ENCODE measurements at regions not wholly inside any gene's neighbourhood (a gene's known extent, or its start where the extent isn't known, plus 50 kb on each side); places are given as distances from the start of the nearest gene placed in this dataset.

DNA sequence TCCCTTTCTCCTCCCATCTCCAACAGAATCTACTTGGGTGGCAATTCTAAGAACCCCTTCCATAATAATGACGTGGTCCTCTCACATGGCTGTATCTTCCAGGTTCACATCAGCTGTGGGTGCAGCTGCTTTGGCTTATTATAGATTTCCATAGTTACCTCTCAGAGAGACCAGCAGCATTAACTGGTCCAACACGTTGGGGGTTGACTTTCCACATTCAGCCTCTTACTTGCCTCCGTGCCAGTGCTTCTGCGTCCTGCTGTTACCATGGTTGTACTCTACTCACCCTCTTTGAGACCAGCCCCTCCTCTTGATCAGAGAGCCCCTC is 570.7 kb downstream of the PLCL1 start:
- Mint-ChIP-seq H3K27ac (no peak overlapping the region), H3K36me3 (no peaks in the 10 kb centered on the region), H3K4me1 (peaks cover 7 to 10% (median 9%) of the 10 kb centered on the region in 4 donors), H3K4me3 (no peak overlapping the region), H3K27me3 (peaks cover 16 to 25% of the 10 kb centered on the region in 2 donors), H3K9me3 (no peaks in the 10 kb centered on the region)
- no peak for DNase-seq
- intact Hi-C loops (cut with micrococcal nuclease): no loop called here
- ChIA-PET CTCF (ENCODE audit: partially characterized antibody) (no interaction called here), POLR2A (ENCODE audit: partially characterized antibody) (no interaction called here)
- Histone ChIP-seq H3K27ac (ENCODE audit: low read depth, low read length) (no peak overlapping the region), H3K9me3 (ENCODE audit: control insufficient read depth in 1 of 2, low read length in 2 of 2) (no peaks in the 10 kb centered on the region), H3K4me3 (ENCODE audit: low read length in 2 of 2) (no peak overlapping the region), H3K4me1 (ENCODE audit: insufficient read depth, low read length) (peaks cover 9% of the 10 kb centered on the region), H3K36me3 (ENCODE audit: insufficient read depth, low read length) (no peaks in the 10 kb centered on the region), H3K27me3 (ENCODE audit: insufficient read depth, low read length) (no peaks in the 10 kb centered on the region)

DNA sequence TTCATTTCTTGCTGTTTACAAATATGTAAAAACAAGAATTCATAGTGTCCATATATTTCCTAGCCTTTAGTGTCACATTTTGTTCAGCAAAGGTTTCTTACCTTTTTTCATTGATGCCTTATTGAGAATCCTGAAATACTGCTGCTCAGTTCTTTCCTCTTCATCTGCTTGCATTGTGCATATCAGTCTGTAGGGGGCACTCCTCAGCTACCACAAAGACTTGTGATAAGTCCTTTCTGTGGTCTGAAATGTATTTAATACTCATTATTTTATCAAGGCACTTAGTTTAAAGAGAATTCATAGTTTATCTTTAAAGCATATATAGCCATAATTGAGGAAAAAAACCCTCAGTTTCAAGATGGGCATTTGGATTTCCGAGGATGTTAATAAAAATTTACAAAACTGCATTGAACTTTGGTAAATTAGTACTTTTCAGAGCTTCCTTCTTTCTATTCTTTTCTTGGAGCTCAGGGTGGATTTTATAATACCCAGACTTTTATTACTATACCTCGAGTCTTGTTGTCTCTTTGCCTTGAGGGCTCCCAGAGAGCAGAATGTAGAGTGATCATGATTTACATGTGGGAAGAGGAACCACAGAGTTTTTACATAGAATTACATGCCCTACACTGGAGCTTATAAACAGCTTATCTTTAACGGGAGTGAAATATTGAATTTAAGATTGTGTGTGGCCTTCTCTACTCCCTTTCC is 570.1 kb downstream of the PLCL1 start:
- H3K4me1 ChIP-seq (ENCODE audit: insufficient read depth, low read length): peaks cover 9% of the 10 kb centered on the region
- no peaks in the 10 kb centered on the region for H3K9me3 ChIP-seq (ENCODE audit: control insufficient read depth in 1 of 2, low read length in 2 of 2)
- no peak overlapping the region for H3K4me3 Mint-ChIP-seq
- no peak overlapping the region for H3K4me3 ChIP-seq (ENCODE audit: low read length in 2 of 2)
- H3K9me3 Mint-ChIP-seq: no peaks in the 10 kb centered on the region
- no peak overlapping the region for H3K27ac Mint-ChIP-seq
- no peaks in the 10 kb centered on the region for H3K36me3 ChIP-seq (ENCODE audit: insufficient read depth, low read length)
- H3K27ac ChIP-seq (ENCODE audit: low read depth, low read length): no peak overlapping the region
- no peaks in the 10 kb centered on the region for H3K27me3 ChIP-seq (ENCODE audit: insufficient read depth, low read length)
- H3K4me1 Mint-ChIP-seq: peaks cover 7 to 10% (median 9%) of the 10 kb centered on the region in 4 donors
- peaks cover 16 to 25% of the 10 kb centered on the region in 2 donors for H3K27me3 Mint-ChIP-seq
- ChIA-PET POLR2A (ENCODE audit: partially characterized antibody) (no interaction called here), CTCF (ENCODE audit: partially characterized antibody) (no interaction called here)
- intact Hi-C loops (cut with micrococcal nuclease): no loop called here
- peak in 2 of 5 donors; percentile 9 to 14 for DNase-seq
- no peaks in the 10 kb centered on the region for H3K36me3 Mint-ChIP-seq

DNA sequence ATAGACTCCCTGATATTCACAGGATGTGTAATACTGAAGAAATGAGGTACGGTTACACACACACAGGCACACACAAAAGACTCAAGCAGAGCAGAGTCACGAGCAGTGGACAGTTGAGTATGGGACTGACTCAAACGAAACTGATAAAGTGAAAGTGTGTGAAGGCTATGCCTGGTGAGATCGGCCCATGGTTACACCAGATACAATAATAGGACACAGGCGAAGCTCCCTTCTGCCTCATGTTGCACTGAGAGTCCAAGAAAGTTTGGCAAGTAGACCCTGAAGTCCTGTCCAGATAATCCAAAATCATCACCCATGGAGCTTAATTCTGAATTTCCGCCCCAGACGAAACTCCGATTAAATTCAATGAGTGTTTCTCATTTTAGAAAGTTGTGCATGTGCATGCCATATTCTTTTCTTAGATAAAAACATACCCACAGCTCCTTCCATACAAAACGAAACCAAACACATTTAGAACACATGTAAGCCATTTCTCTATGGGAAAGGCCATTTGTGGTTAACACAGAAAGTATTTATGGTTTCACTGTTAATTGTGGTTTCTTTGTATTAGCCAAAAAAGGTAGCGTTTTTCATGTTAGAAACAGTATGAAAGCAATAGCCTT is 567.6 kb downstream of the PLCL1 start:
- Histone ChIP-seq H3K9me3 (ENCODE audit: control insufficient read depth in 1 of 2, low read length in 2 of 2) (no peaks in the 10 kb centered on the region), H3K27ac (ENCODE audit: low read depth, low read length) (no peak overlapping the region), H3K36me3 (ENCODE audit: insufficient read depth, low read length) (no peaks in the 10 kb centered on the region), H3K4me3 (ENCODE audit: low read length in 2 of 2) (peak overlapping the region in 1 of 2 donors; percentile 5), H3K27me3 (ENCODE audit: insufficient read depth, low read length) (peaks cover 3% of the 10 kb centered on the region), H3K4me1 (ENCODE audit: insufficient read depth, low read length) (peaks cover 9% of the 10 kb centered on the region)
- H3K4me1 Mint-ChIP-seq: peaks cover 7 to 10% (median 9%) of the 10 kb centered on the region in 4 donors
- DNase-seq: peak in 3 of 5 donors; percentile 4 to 7 (median 6)
- H3K27ac Mint-ChIP-seq: no peak overlapping the region
- peaks cover 16 to 26% of the 10 kb centered on the region in 2 donors for H3K27me3 Mint-ChIP-seq
- H3K36me3 Mint-ChIP-seq: no peaks in the 10 kb centered on the region
- ChIA-PET CTCF (ENCODE audit: partially characterized antibody) (no interaction called here), POLR2A (ENCODE audit: partially characterized antibody) (no interaction called here)
- no peaks in the 10 kb centered on the region for H3K9me3 Mint-ChIP-seq
- peak overlapping the region; percentile 50 to 79 (median 74) for H3K4me3 Mint-ChIP-seq
- intact Hi-C loops (cut with micrococcal nuclease): no loop called here

DNA sequence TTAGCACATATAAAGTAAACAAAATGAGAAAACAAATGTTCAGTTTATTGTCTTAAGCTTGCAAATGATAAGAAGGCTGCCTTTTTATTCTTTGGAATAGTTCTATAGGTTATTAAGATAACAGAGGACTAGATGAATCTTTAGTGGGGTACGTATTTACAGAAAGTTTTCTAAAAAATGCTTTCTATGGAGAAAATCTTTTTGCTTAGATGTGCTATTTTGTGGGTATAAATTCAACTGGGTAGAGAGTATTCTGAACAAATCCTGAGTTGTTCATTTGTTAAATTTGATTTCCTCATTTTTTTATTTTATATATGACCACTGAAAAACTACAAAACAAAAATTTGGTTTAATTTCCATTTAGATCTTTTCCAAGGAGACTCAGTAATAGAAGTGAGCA is 566.9 kb downstream of the PLCL1 start:
- H3K27me3 Mint-ChIP-seq: peaks cover 16 to 22% of the 10 kb centered on the region in 2 donors
- H3K4me3 Mint-ChIP-seq: peak overlapping the region in 2 of 8 donors; percentile 4 to 64
- H3K4me1 ChIP-seq (ENCODE audit: insufficient read depth, low read length): peaks cover 9% of the 10 kb centered on the region
- CTCF ChIA-PET (ENCODE audit: partially characterized antibody): interaction anchor here (0.9 to 1.3 kb wide), 2 partner anchors 62 to 75 kb away, joined by 3 to 4 read pairs; no protein-coding TSS in a partner anchor
- H3K4me3 ChIP-seq (ENCODE audit: low read length in 2 of 2): no peak overlapping the region
- DNase-seq: no peak
- intact Hi-C loops (cut with micrococcal nuclease): no loop called here
- no peaks in the 10 kb centered on the region for H3K9me3 ChIP-seq (ENCODE audit: control insufficient read depth in 1 of 2, low read length in 2 of 2)
- POLR2A ChIA-PET (ENCODE audit: partially characterized antibody): no interaction called here
- no peak overlapping the region for H3K27ac ChIP-seq (ENCODE audit: low read depth, low read length)
- no peaks in the 10 kb centered on the region for H3K36me3 ChIP-seq (ENCODE audit: insufficient read depth, low read length)
- peaks cover 7 to 10% (median 9%) of the 10 kb centered on the region in 4 donors for H3K4me1 Mint-ChIP-seq
- peaks cover 3% of the 10 kb centered on the region for H3K27me3 ChIP-seq (ENCODE audit: insufficient read depth, low read length)
- H3K27ac Mint-ChIP-seq: no peak overlapping the region
- no peaks in the 10 kb centered on the region for H3K9me3 Mint-ChIP-seq
- no peaks in the 10 kb centered on the region for H3K36me3 Mint-ChIP-seq

DNA sequence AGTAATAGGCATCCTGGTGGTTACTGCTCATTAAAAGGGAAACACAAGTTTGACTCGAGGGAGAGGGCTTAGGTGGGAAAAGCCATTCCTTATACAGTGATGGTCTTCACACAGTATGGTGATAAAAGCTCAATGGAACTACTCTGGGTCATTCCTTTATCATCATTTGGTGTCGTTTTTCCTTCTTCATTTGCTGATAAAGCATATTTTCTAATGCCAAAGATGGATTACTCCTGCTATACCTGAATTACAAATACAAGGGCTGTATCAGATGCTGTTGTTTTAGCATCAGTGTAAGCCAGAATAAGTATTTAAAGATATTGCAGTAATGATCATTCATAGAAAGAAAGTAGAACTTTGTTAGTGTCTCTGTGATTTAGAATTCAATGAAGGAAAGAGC is 563.7 kb downstream of the PLCL1 start:
- H3K27ac Mint-ChIP-seq: no peak overlapping the region
- POLR2A ChIA-PET (ENCODE audit: partially characterized antibody): no interaction called here
- no peaks in the 10 kb centered on the region for H3K9me3 Mint-ChIP-seq
- peaks cover 3% of the 10 kb centered on the region for H3K27me3 ChIP-seq (ENCODE audit: insufficient read depth, low read length)
- no peak overlapping the region for H3K4me3 ChIP-seq (ENCODE audit: low read length in 2 of 2)
- H3K4me1 ChIP-seq (ENCODE audit: insufficient read depth, low read length): peaks cover 9% of the 10 kb centered on the region
- CTCF ChIA-PET (ENCODE audit: partially characterized antibody): no interaction called here
- peaks cover 12 to 15% of the 10 kb centered on the region in 2 donors for H3K27me3 Mint-ChIP-seq
- no peak for DNase-seq
- no peak overlapping the region for H3K27ac ChIP-seq (ENCODE audit: low read depth, low read length)
- no peaks in the 10 kb centered on the region for H3K9me3 ChIP-seq (ENCODE audit: control insufficient read depth in 1 of 2, low read length in 2 of 2)
- H3K36me3 ChIP-seq (ENCODE audit: insufficient read depth, low read length): no peaks in the 10 kb centered on the region
- no peak overlapping the region for H3K4me3 Mint-ChIP-seq
- H3K36me3 Mint-ChIP-seq: no peaks in the 10 kb centered on the region
- intact Hi-C loops (cut with micrococcal nuclease): no loop called here
- peaks cover 7 to 10% (median 9%) of the 10 kb centered on the region in 4 donors for H3K4me1 Mint-ChIP-seq

DNA sequence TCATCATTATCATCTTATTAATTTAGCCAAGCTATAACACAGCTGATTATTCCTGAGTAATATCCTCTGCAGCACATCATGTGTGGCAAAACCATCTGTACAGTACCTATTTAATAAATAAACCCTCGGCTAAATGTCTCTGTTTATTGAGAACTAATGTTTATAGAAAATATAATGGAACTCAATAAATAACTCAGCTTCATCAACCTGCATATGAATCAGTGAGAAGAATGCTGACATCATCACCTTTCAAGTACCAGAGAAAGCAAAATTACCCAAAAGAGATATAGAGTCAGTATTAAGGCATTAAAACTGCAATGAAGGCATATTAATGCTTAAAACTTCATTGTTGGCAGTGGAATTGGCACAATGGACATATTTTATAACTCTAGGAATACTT is 558.3 kb downstream of the PLCL1 start:
- Mint-ChIP-seq H3K36me3 (no peaks in the 10 kb centered on the region), H3K4me3 (no peak overlapping the region), H3K9me3 (no peaks in the 10 kb centered on the region), H3K27ac (no peak overlapping the region), H3K27me3 (peaks cover 11 to 14% of the 10 kb centered on the region in 2 donors), H3K4me1 (no peaks in the 10 kb centered on the region)
- intact Hi-C loops (cut with micrococcal nuclease): no loop called here
- ChIA-PET CTCF (ENCODE audit: partially characterized antibody) (no interaction called here), POLR2A (ENCODE audit: partially characterized antibody) (no interaction called here)
- DNase-seq: no peak
- H3K27ac ChIP-seq (ENCODE audit: low read depth, low read length): no peak overlapping the region
- H3K4me1 ChIP-seq (ENCODE audit: insufficient read depth, low read length): no peaks in the 10 kb centered on the region
- no peaks in the 10 kb centered on the region for H3K9me3 ChIP-seq (ENCODE audit: control insufficient read depth in 1 of 2, low read length in 2 of 2)
- H3K36me3 ChIP-seq (ENCODE audit: insufficient read depth, low read length): no peaks in the 10 kb centered on the region
- no peaks in the 10 kb centered on the region for H3K27me3 ChIP-seq (ENCODE audit: insufficient read depth, low read length)
- no peak overlapping the region for H3K4me3 ChIP-seq (ENCODE audit: low read length in 2 of 2)

DNA sequence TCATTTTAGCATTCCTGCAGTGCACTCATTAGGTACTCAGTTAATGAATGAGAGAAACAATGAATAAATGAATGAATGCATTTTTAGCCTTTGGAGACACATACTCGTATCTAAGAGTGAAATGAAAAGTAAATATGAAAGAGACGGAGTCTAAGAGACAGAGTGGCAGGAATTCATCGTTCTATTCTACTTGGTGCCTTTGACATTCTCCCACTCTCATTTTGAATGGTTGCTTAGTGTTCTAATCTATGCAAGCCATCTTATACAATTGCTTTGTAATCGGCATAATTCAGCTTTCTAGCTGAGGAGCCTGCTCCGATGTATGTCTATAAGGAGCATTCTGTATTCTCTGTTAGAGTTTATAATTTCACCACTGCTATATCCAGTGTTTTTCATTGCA is 554.9 kb downstream of the PLCL1 start:
- H3K27ac ChIP-seq (ENCODE audit: low read depth, low read length): no peak overlapping the region
- H3K9me3 Mint-ChIP-seq: no peaks in the 10 kb centered on the region
- DNase-seq: no peak
- H3K27me3 ChIP-seq (ENCODE audit: insufficient read depth, low read length): no peaks in the 10 kb centered on the region
- H3K4me3 Mint-ChIP-seq: no peak overlapping the region
- H3K27ac Mint-ChIP-seq: no peak overlapping the region
- no peak overlapping the region for H3K4me3 ChIP-seq (ENCODE audit: low read length in 2 of 2)
- POLR2A ChIA-PET (ENCODE audit: partially characterized antibody): no interaction called here
- intact Hi-C loops (cut with micrococcal nuclease): no loop called here
- peaks cover 15 to 25% of the 10 kb centered on the region in 2 donors for H3K27me3 Mint-ChIP-seq
- H3K9me3 ChIP-seq (ENCODE audit: control insufficient read depth in 1 of 2, low read length in 2 of 2): no peaks in the 10 kb centered on the region
- CTCF ChIA-PET (ENCODE audit: partially characterized antibody): no interaction called here
- H3K4me1 ChIP-seq (ENCODE audit: insufficient read depth, low read length): no peaks in the 10 kb centered on the region
- no peaks in the 10 kb centered on the region for H3K36me3 Mint-ChIP-seq
- H3K4me1 Mint-ChIP-seq: no peaks in the 10 kb centered on the region
- no peaks in the 10 kb centered on the region for H3K36me3 ChIP-seq (ENCODE audit: insufficient read depth, low read length)

Measured in CD4-positive, alpha-beta memory T cell (primary cell).